ENCODE measurements at regions not wholly inside any gene's neighbourhood (a gene's known extent, or its start where the extent isn't known, plus 50 kb on each side); places are given as distances from the start of the nearest gene placed in this dataset.

- TF ChIP-seq, protein P1, sequence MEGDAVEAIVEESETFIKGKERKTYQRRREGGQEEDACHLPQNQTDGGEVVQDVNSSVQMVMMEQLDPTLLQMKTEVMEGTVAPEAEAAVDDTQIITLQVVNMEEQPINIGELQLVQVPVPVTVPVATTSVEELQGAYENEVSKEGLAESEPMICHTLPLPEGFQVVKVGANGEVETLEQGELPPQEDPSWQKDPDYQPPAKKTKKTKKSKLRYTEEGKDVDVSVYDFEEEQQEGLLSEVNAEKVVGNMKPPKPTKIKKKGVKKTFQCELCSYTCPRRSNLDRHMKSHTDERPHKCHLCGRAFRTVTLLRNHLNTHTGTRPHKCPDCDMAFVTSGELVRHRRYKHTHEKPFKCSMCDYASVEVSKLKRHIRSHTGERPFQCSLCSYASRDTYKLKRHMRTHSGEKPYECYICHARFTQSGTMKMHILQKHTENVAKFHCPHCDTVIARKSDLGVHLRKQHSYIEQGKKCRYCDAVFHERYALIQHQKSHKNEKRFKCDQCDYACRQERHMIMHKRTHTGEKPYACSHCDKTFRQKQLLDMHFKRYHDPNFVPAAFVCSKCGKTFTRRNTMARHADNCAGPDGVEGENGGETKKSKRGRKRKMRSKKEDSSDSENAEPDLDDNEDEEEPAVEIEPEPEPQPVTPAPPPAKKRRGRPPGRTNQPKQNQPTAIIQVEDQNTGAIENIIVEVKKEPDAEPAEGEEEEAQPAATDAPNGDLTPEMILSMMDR (IDR thresholded peaks at IDR 0.05; ENCODE audit: borderline replicate concordance, extremely low read depth, insufficient read depth), result no peak
- FAIRE-seq (no peak), DNase-seq (no peak)
- no peak overlapping the region for H3K9ac ChIP-seq (ENCODE audit: low read length in 3 of 3)
- intact Hi-C loops (cut with DNase I), result no loop called here
- no peaks in the 10 kb centered on the region for H3K9me3 ChIP-seq (ENCODE audit: control insufficient read depth in 2 of 3, insufficient read depth in 1 of 3, low read length in 3 of 3)
- no peaks in the 10 kb centered on the region for H3K4me1 ChIP-seq (ENCODE audit: control insufficient read depth in 2 of 3, insufficient read depth in 2 of 3, low read depth in 1 of 3, low read length in 3 of 3)
- H3K36me3 ChIP-seq (ENCODE audit: control insufficient read depth in 2 of 3, insufficient read depth in 3 of 3, low read length in 3 of 3), result no peaks in the 10 kb centered on the region
- H3K4me3 ChIP-seq (ENCODE audit: low read length in 3 of 3), result no peak overlapping the region
- no peaks in the 10 kb centered on the region for H3K27me3 ChIP-seq (ENCODE audit: control insufficient read depth, insufficient read depth, low read length)
- no peak overlapping the region for H3K27ac ChIP-seq (ENCODE audit: low read depth in 2 of 2, low read length in 2 of 2)
Observed at GRCh38 chr13:37369616-37370015, 229.0 kb downstream of the POSTN start.

- Histone ChIP-seq H3K27ac (ENCODE audit: low read depth in 2 of 2, low read length in 2 of 2) (no peak overlapping the region), H3K36me3 (ENCODE audit: control insufficient read depth in 2 of 3, insufficient read depth in 3 of 3, low read length in 3 of 3) (no peaks in the 10 kb centered on the region), H3K9me3 (ENCODE audit: control insufficient read depth in 2 of 3, insufficient read depth in 1 of 3, low read length in 3 of 3) (no peaks in the 10 kb centered on the region), H3K4me3 (ENCODE audit: low read length in 3 of 3) (no peak overlapping the region), H3K9ac (ENCODE audit: low read length in 3 of 3) (no peak overlapping the region), H3K27me3 (ENCODE audit: control insufficient read depth, insufficient read depth, low read length) (no peaks in the 10 kb centered on the region), H3K4me1 (ENCODE audit: control insufficient read depth in 2 of 3, insufficient read depth in 2 of 3, low read depth in 1 of 3, low read length in 3 of 3) (no peaks in the 10 kb centered on the region)
- DNase-seq (no peak), FAIRE-seq (no peak)
- intact Hi-C loops (cut with DNase I), result no loop called here
- TF ChIP-seq, protein P1 (IDR thresholded peaks at IDR 0.05; ENCODE audit: borderline replicate concordance, extremely low read depth, insufficient read depth), result no peak
Observed at GRCh38 chr13:37368501-37368900, 230.1 kb downstream of the POSTN start.

GRCh38 chr13:37366044-37366770 is 232.4 kb downstream of the POSTN start:
- no peak overlapping the region for H3K9ac ChIP-seq (ENCODE audit: low read length in 3 of 3)
- no peaks in the 10 kb centered on the region for H3K4me1 ChIP-seq (ENCODE audit: control insufficient read depth in 2 of 3, insufficient read depth in 2 of 3, low read depth in 1 of 3, low read length in 3 of 3)
- TF ChIP-seq, protein P1 (IDR thresholded peaks at IDR 0.05; ENCODE audit: borderline replicate concordance, extremely low read depth, insufficient read depth), result no peak
- FAIRE-seq, result no peak
- H3K36me3 ChIP-seq (ENCODE audit: control insufficient read depth in 2 of 3, insufficient read depth in 3 of 3, low read length in 3 of 3), result no peaks in the 10 kb centered on the region
- intact Hi-C loops (cut with DNase I), result no loop called here
- H3K27ac ChIP-seq (ENCODE audit: low read depth in 2 of 2, low read length in 2 of 2), result no peak overlapping the region
- no peaks in the 10 kb centered on the region for H3K27me3 ChIP-seq (ENCODE audit: control insufficient read depth, insufficient read depth, low read length)
- H3K9me3 ChIP-seq (ENCODE audit: control insufficient read depth in 2 of 3, insufficient read depth in 1 of 3, low read length in 3 of 3), result no peaks in the 10 kb centered on the region
- no peak overlapping the region for H3K4me3 ChIP-seq (ENCODE audit: low read length in 3 of 3)
- no peak for DNase-seq

DNA sequence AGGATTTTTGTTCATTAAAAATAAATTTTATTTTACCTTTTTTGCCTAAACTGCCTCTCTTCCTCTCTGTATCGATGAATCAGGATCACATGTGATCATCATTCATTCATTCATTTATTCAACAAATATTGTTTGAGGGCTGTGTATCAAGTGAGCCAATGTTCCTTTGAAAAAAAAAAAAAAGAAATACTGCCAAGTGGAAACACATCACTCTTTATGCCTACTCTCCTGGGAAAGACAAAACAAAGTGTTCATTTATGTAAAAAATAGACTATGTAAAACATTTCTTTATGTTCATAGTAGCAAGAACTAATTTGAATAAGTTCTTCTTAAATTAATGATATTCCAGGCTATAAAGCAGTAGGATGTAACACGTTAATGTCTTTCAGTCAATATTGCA is 233.1 kb downstream of the POSTN start:
- TF ChIP-seq, protein P1 (IDR thresholded peaks at IDR 0.05; ENCODE audit: borderline replicate concordance, extremely low read depth, insufficient read depth), result no peak

More for the DNA sequence above, 233.1 kb downstream of the POSTN start:
- Histone ChIP-seq H3K27me3 (ENCODE audit: control insufficient read depth, insufficient read depth, low read length) (no peaks in the 10 kb centered on the region), H3K4me3 (ENCODE audit: low read length in 3 of 3) (no peak overlapping the region), H3K27ac (ENCODE audit: low read depth in 2 of 2, low read length in 2 of 2) (no peak overlapping the region), H3K9ac (ENCODE audit: low read length in 3 of 3) (no peak overlapping the region), H3K9me3 (ENCODE audit: control insufficient read depth in 2 of 3, insufficient read depth in 1 of 3, low read length in 3 of 3) (no peaks in the 10 kb centered on the region), H3K4me1 (ENCODE audit: control insufficient read depth in 2 of 3, insufficient read depth in 2 of 3, low read depth in 1 of 3, low read length in 3 of 3) (no peaks in the 10 kb centered on the region), H3K36me3 (ENCODE audit: control insufficient read depth in 2 of 3, insufficient read depth in 3 of 3, low read length in 3 of 3) (no peaks in the 10 kb centered on the region)
- intact Hi-C loops (cut with DNase I), result no loop called here
- no peak for FAIRE-seq
- no peak for DNase-seq
